ENCODE measurements at regions not wholly inside any gene's neighbourhood (a gene's known extent, or its start where the extent isn't known, plus 50 kb on each side); places are given as distances from the start of the nearest gene placed in this dataset.

DNA sequence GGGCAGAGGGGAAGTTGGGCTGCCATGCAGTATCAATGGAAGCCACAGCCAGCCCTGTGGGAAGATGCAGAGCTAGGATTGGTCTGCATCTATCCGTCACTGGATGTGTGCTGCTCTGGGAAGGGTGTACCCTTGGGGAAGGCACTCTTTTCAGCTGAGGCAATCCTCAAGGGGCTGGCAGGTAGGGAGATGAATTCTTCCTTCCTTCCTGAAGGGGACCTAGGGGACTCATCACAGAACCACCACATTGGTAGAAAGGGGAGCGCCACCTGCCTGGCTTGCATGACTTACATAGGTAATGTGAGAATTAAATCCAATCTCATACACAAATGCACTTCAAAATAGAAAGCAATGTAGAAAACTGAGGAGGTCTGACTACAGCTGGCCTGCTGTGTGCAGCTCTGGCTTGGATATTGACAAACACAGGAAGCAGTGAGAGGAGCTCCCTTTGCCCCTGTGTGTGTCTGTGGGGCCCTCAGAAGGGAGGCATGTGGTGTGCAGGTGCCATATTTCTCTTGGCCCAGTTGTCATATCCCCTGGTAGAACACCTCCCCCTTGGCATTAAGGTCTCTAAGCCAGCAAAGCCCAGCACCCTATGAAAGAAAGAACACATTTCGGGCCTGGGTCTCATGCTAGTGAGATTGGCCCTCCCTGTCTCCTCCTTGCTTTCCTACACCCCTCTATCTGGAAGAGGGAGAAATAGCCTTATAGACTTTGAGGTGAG is 260.3 kb upstream of the MOCS1 start:
- Histone ChIP-seq H3K27me3 (no peaks in the 10 kb centered on the region), H3K4me3 (no peak overlapping the region), H3K36me3 (no peaks in the 10 kb centered on the region), H3K27ac (no peak overlapping the region), H3K4me1 (no peaks in the 10 kb centered on the region), H3K9me3 (no peaks in the 10 kb centered on the region)
- no peak for DNase-seq
- intact Hi-C loops (cut with DNase I; ENCODE audit: low total_unique reads) = no loop called here
- TF ChIP-seq, protein P1, sequence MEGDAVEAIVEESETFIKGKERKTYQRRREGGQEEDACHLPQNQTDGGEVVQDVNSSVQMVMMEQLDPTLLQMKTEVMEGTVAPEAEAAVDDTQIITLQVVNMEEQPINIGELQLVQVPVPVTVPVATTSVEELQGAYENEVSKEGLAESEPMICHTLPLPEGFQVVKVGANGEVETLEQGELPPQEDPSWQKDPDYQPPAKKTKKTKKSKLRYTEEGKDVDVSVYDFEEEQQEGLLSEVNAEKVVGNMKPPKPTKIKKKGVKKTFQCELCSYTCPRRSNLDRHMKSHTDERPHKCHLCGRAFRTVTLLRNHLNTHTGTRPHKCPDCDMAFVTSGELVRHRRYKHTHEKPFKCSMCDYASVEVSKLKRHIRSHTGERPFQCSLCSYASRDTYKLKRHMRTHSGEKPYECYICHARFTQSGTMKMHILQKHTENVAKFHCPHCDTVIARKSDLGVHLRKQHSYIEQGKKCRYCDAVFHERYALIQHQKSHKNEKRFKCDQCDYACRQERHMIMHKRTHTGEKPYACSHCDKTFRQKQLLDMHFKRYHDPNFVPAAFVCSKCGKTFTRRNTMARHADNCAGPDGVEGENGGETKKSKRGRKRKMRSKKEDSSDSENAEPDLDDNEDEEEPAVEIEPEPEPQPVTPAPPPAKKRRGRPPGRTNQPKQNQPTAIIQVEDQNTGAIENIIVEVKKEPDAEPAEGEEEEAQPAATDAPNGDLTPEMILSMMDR (IDR thresholded peaks at IDR 0.05) = no peak

DNA sequence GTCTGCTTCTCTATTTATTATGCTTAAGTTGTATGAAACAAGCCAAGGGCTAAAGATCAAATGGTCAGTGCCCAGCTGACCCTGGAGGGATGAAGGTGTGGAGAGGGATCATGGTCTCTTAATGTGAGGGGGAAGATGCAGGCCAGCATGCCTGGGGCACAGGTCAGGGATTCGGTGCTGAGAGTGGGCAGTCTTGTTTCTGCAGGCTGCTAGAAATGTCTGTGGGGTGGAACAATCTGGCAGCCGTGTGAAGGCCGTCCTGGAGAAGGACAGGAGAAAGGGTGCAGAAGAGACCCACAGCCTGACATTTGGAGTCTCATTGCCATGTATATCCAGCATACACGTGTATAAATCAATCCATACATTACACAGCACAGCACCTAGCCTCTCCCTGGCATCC is 258.3 kb upstream of the MOCS1 start:
- intact Hi-C loops (cut with DNase I; ENCODE audit: low total_unique reads) = no loop called here
- H3K27ac ChIP-seq = no peak overlapping the region
- H3K4me1 ChIP-seq = no peaks in the 10 kb centered on the region
- H3K36me3 ChIP-seq = no peaks in the 10 kb centered on the region
- TF ChIP-seq, protein P1 (IDR thresholded peaks at IDR 0.05) = no peak
- DNase-seq = no peak
- no peaks in the 10 kb centered on the region for H3K27me3 ChIP-seq
- H3K4me3 ChIP-seq = no peak overlapping the region
- H3K9me3 ChIP-seq = no peaks in the 10 kb centered on the region

DNA sequence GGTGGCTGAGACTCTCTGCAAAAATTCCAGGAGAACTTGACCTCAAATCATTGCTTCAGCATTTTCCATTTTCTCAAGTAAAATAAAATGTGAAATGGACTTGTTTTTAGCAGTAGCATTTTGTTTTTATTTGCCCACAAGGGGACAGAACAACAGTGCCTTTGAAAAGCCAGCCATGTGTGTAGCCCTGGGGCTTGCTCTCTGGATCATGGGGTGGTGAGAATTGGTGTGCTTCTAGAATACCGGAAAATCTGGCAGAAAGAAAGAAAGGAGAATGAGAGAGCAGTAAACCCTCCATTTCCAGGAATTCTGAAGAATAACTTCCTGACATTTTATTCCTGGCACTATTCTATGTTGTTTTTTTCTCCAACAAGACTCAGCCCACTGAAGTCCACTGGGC is 254.7 kb upstream of the MOCS1 start:
- intact Hi-C loops (cut with DNase I; ENCODE audit: low total_unique reads) = no loop called here

DNA sequence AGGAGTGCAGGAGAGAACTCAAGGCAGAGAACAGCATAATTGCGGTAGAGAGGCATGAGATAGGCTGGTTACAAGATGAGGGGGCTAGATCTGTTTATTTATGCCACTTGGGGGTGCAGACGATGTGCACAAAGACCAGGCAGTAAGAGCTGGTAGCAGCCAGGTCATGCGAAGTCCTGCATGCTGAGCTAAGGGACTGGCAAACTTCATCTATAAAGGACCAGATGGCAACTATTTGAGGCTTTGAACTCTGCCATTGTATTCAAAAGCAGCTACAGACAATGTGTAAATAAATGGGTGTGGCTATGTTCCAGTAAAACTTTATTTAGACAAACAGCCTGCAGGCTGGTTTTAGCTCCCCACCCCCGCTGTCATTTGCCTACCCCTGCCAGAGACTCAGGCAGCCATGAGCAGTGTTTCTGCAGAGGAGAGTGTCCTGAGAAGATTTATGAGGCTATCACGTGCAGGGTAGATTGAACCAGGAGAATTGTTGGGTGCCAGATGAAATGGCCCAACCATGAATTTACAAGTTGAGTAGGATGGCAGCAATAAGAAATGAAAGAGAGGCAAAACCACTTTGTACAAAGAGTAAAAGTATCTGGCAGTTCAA is 253.4 kb upstream of the MOCS1 start:
- Histone ChIP-seq H3K4me1 (no peaks in the 10 kb centered on the region), H3K27me3 (no peaks in the 10 kb centered on the region), H3K4me3 (no peak overlapping the region), H3K27ac (no peak overlapping the region), H3K36me3 (no peaks in the 10 kb centered on the region), H3K9me3 (peaks cover 0 to 14% (median 8%) of the 10 kb centered on the region in 3 donors)
- TF ChIP-seq, protein P1 (IDR thresholded peaks at IDR 0.05) = no peak
- intact Hi-C loops (cut with DNase I; ENCODE audit: low total_unique reads) = no loop called here
- DNase-seq = no peak

More for the DNA sequence above, 254.7 kb upstream of the MOCS1 start:
- Histone ChIP-seq H3K9me3 (peaks cover 0 to 5% (median 4%) of the 10 kb centered on the region in 3 donors), H3K27ac (no peak overlapping the region), H3K27me3 (no peaks in the 10 kb centered on the region), H3K4me1 (no peaks in the 10 kb centered on the region), H3K36me3 (no peaks in the 10 kb centered on the region), H3K4me3 (no peak overlapping the region)
- TF ChIP-seq, protein P1 (IDR thresholded peaks at IDR 0.05) = no peak
- no peak for DNase-seq

DNA sequence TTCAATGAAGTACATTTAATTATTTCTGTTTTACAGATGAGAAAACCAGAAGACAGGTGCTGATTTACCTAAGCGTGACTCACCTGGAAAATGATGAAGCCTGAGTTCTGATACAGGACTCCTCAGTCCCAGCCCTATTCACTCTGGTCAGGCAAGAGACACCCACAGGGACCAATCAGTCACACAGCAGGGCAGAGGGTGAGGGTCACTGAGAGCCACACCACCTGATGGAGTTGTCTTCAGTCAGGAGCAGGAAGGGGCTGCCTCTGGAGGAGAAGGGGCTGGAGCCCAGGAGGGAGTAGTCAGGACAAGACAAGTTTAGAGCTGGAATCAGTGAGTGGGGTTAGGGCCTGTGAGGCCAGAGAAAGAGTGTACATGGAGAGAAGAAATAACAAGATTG is 251.2 kb upstream of the MOCS1 start:
- H3K4me3 ChIP-seq = no peak overlapping the region
- no peak for DNase-seq
- no peaks in the 10 kb centered on the region for H3K27me3 ChIP-seq
- no peak overlapping the region for H3K27ac ChIP-seq
- no peaks in the 10 kb centered on the region for H3K36me3 ChIP-seq
- peaks cover 0 to 14% (median 8%) of the 10 kb centered on the region in 3 donors for H3K9me3 ChIP-seq
- TF ChIP-seq, protein P1 (IDR thresholded peaks at IDR 0.05) = no peak
- no peaks in the 10 kb centered on the region for H3K4me1 ChIP-seq
- intact Hi-C loops (cut with DNase I; ENCODE audit: low total_unique reads) = no loop called here

Measured in tibial artery (tissue), 4 donors.